Left lung (tissue), 4 donors: ENCODE measurements at regions not wholly inside any gene's neighbourhood (a gene's known extent, or its start where the extent isn't known, plus 50 kb on each side); places are given as distances from the start of the nearest gene placed in this dataset.

Source experiments
- ATAC-seq: fragments of 200-7000 bp; cut with Tn5 transposase; one replicate; pipeline ENCODE4 v1.9.1; 2020; ENCODE audit warnings: moderate library complexity
- DNase-seq, 4 donors: peaks; one replicate each; pipeline ENCODE4 v3.0.0-alpha.2; 2013 to 2020
- H3K27ac ChIP-seq, 2 donors: fragments of 200-600 bp; sonication (generic) in 1 of 2; one replicate each; pipeline versions ENCODE4 v1.5.0 to v1.8.0; 2020 to 2021
- H3K27me3 ChIP-seq, 2 donors: fragments of 200-600 bp; sonication (generic) in 1 of 2; one replicate each; pipeline versions ENCODE4 v1.5.0 to v1.8.0; 2020 to 2021
- H3K36me3 ChIP-seq, 2 donors: fragments of 200-600 bp; sonication (generic) in 1 of 2; one replicate each; pipeline versions ENCODE4 v1.5.0 to v1.8.0; 2020 to 2021
- H3K4me1 ChIP-seq, 2 donors: fragments of 200-600 bp; one replicate each; pipeline ENCODE4 v1.8.0; 2021
- H3K4me3 ChIP-seq, 2 donors: fragments of 200-600 bp; sonication (generic) in 1 of 2; one replicate each; pipeline versions ENCODE4 v1.5.0 to v1.8.0; 2020 to 2021; ENCODE audit warnings: mild to moderate bottlenecking in 1 of 2
- H3K9me3 ChIP-seq, 2 donors: fragments of 200-600 bp; sonication (generic) in 1 of 2; one replicate each; pipeline versions ENCODE4 v1.5.0 to v1.8.0; 2020 to 2021
- CTCF ChIP-seq, 2 donors: fragments of 200-600 bp; sonication (generic) in 1 of 2; IDR thresholded peaks; one replicate each; pipeline versions ENCODE4 v1.5.0 to v1.8.0; 2021; ENCODE audit warnings: antibody characterized with exemption in 2 of 2
- intact Hi-C, 2 donors: fragments of 100-400 bp; cut with DNase I; formaldehyde crosslinking; loops; one replicate each; pipeline versions ENCODE4 v1.11.2 to v1.14.2; 2022
- donor health status: DM: no; HTN: yes; CAD: no.
- donor health status: DM: no; HTN: no; CAD: no.

GRCh38 chr16:49161191-49161590 lies 120.4 kb downstream of the CBLN1 start:
- no peak for TF ChIP-seq CTCF (IDR thresholded peaks at IDR 0.05)
- H3K4me3 ChIP-seq, result no peak overlapping the region
- H3K9me3 ChIP-seq, result peaks cover 0 to 1% of the 10 kb centered on the region in 2 donors
- intact Hi-C loops, result no loop called here
- no peaks in the 10 kb centered on the region for H3K4me1 ChIP-seq
- DNase-seq (no peak), ATAC-seq (no peak)
- no peaks in the 10 kb centered on the region for H3K36me3 ChIP-seq
- no peak overlapping the region for H3K27ac ChIP-seq
- H3K27me3 ChIP-seq, result no peaks in the 10 kb centered on the region

GRCh38 chr16:49158029-49158642 lies 123.5 kb downstream of the CBLN1 start:
- H3K4me3 ChIP-seq, result no peak overlapping the region
- H3K9me3 ChIP-seq, result peaks cover 0 to 12% of the 10 kb centered on the region in 2 donors
- intact Hi-C loops, result no loop called here
- no peak overlapping the region for H3K27ac ChIP-seq
- DNase-seq (peak in 2 of 4 donors; percentile 10 to 28), ATAC-seq (no peak)
- no peaks in the 10 kb centered on the region for H3K4me1 ChIP-seq
- TF ChIP-seq CTCF (IDR thresholded peaks at IDR 0.05), result no peak
- no peaks in the 10 kb centered on the region for H3K36me3 ChIP-seq
- H3K27me3 ChIP-seq, result no peaks in the 10 kb centered on the region

GRCh38 chr16:49150341-49150740 lies 131.3 kb downstream of the CBLN1 start:
- no peak for DNase-seq
- H3K4me1 ChIP-seq, result no peaks in the 10 kb centered on the region
- H3K27me3 ChIP-seq, result no peaks in the 10 kb centered on the region
- no peak overlapping the region for H3K4me3 ChIP-seq
- TF ChIP-seq CTCF (IDR thresholded peaks at IDR 0.05), result no peak
- no peak overlapping the region for H3K27ac ChIP-seq
- H3K36me3 ChIP-seq, result no peaks in the 10 kb centered on the region
- no peak for ATAC-seq
- intact Hi-C loops, result no loop called here
- H3K9me3 ChIP-seq, result peaks cover 0 to 11% of the 10 kb centered on the region in 2 donors

GRCh38 chr16:49148410-49148809 lies 133.2 kb downstream of the CBLN1 start:
- Histone ChIP-seq H3K27me3 (no peaks in the 10 kb centered on the region), H3K4me3 (no peak overlapping the region), H3K9me3 (no peaks in the 10 kb centered on the region), H3K4me1 (no peaks in the 10 kb centered on the region), H3K27ac (no peak overlapping the region), H3K36me3 (no peaks in the 10 kb centered on the region)
- intact Hi-C loops, result no loop called here
- TF ChIP-seq CTCF (IDR thresholded peaks at IDR 0.05), result no peak
- DNase-seq (no peak), ATAC-seq (no peak)

GRCh38 chr16:49140618-49141017 lies 141.0 kb downstream of the CBLN1 start:
- Histone ChIP-seq H3K9me3 (peaks cover 0 to 9% of the 10 kb centered on the region in 2 donors), H3K4me3 (no peak overlapping the region), H3K36me3 (no peaks in the 10 kb centered on the region), H3K27me3 (no peaks in the 10 kb centered on the region), H3K4me1 (no peaks in the 10 kb centered on the region), H3K27ac (no peak overlapping the region)
- intact Hi-C loops, result no loop called here
- no peak for TF ChIP-seq CTCF (IDR thresholded peaks at IDR 0.05)
- no peak for ATAC-seq
- no peak for DNase-seq
